Superior temporal gyrus (tissue), 1 donor: ENCODE measurements at regions not wholly inside any gene's neighbourhood (a gene's known extent, or its start where the extent isn't known, plus 50 kb on each side); places are given as distances from the start of the nearest gene placed in this dataset.

ENCODE experiments used
- DNase-seq: peaks from one replicate; pipeline ENCODE4 v3.0.0-alpha.2; 2016; ENCODE audit errors: extremely low spot score

GRCh38 chr2:43107679-43108078 lies 118.7 kb downstream of the ZFP36L2 start:
- no peak for DNase-seq

- no peak for DNase-seq
Measured at GRCh38 chr2:43106559-43107527, 119.6 kb downstream of the ZFP36L2 start.

GRCh38 chr2:43105586-43106558 lies 120.5 kb downstream of the ZFP36L2 start:
- no peak for DNase-seq

- DNase-seq = no peak
Measured at GRCh38 chr2:43104763-43105162, 121.6 kb downstream of the ZFP36L2 start.

GRCh38 chr2:43104106-43104505 lies 122.3 kb downstream of the ZFP36L2 start:
- no peak for DNase-seq

- no peak for DNase-seq
Measured at GRCh38 chr2:43103093-43103404, 123.4 kb downstream of the ZFP36L2 start.

GRCh38 chr2:43102366-43103092 lies 123.9 kb downstream of the ZFP36L2 start:
- no peak for DNase-seq

GRCh38 chr2:43101751-43102150 lies 124.7 kb downstream of the ZFP36L2 start:
- no peak for DNase-seq

- DNase-seq = peak; percentile 97
Measured at GRCh38 chr2:43100883-43101662, 125.3 kb downstream of the ZFP36L2 start.

- no peak for DNase-seq
Measured at GRCh38 chr2:43100362-43100882, 126.0 kb downstream of the ZFP36L2 start.

- DNase-seq = peak; percentile 14
Measured at GRCh38 chr2:43099797-43100196, 126.6 kb downstream of the ZFP36L2 start.

GRCh38 chr2:43098539-43098938 lies 127.9 kb downstream of the ZFP36L2 start:
- no peak for DNase-seq

GRCh38 chr2:43097644-43098408 lies 128.6 kb downstream of the ZFP36L2 start:
- DNase-seq = no peak

GRCh38 chr2:43095533-43096295 lies 130.7 kb downstream of the ZFP36L2 start:
- no peak for DNase-seq

- no peak for DNase-seq
Measured at GRCh38 chr2:43092520-43093179, 133.8 kb downstream of the ZFP36L2 start.

- no peak for DNase-seq
Measured at GRCh38 chr2:43090317-43090716, 136.1 kb downstream of the ZFP36L2 start.

GRCh38 chr2:43088143-43089073 lies 138.0 kb downstream of the ZFP36L2 start:
- DNase-seq = no peak

GRCh38 chr2:43087413-43087812 lies 139.0 kb downstream of the ZFP36L2 start:
- no peak for DNase-seq
